WTC11 (cell line): ENCODE measurements at regions not wholly inside any gene's neighbourhood (a gene's known extent, or its start where the extent isn't known, plus 50 kb on each side); places are given as distances from the start of the nearest gene placed in this dataset.

Experiments used
- CREM ChIP-seq: sonication (generic); formaldehyde crosslinking; IDR thresholded peaks from 2 replicates; pipeline ENCODE4 v1.8.1; 2022; ENCODE audit warnings: mild to moderate bottlenecking, missing genetic modification reagents, moderate library complexity
- JUN ChIP-seq: sonication (generic); formaldehyde crosslinking; IDR thresholded peaks from 2 replicates; pipeline ENCODE4 v1.8.0; 2023; ENCODE audit warnings: mild to moderate bottlenecking, missing genetic modification reagents
- MAX ChIP-seq: sonication (generic); formaldehyde crosslinking; IDR thresholded peaks from 2 replicates; pipeline ENCODE4 v1.8.0; 2022; ENCODE audit warnings: mild to moderate bottlenecking, missing genetic modification reagents
- NR3C1 ChIP-seq: sonication (generic); formaldehyde crosslinking; conservative IDR thresholded peaks from 2 replicates; pipeline ENCODE4 v1.8.1; 2023; ENCODE audit warnings: low read depth, mild to moderate bottlenecking, missing genetic modification reagents
- SP1 ChIP-seq: sonication (generic); formaldehyde crosslinking; conservative IDR thresholded peaks from 2 replicates; pipeline ENCODE4 v1.8.1; 2022; ENCODE audit warnings: missing genetic modification reagents
- TEAD4 ChIP-seq: sonication (generic); formaldehyde crosslinking; IDR thresholded peaks from 2 replicates; pipeline ENCODE4 v1.8.0; 2022; ENCODE audit warnings: mild to moderate bottlenecking, missing genetic modification reagents
- USF2 ChIP-seq: sonication (generic); formaldehyde crosslinking; IDR thresholded peaks from 2 replicates; pipeline ENCODE4 v1.8.1; 2023; ENCODE audit warnings: mild to moderate bottlenecking, missing genetic modification reagents, moderate library complexity
- TF ChIP-seq, protein P1 (sequence below): fragments of 200-600 bp; IDR thresholded peaks from 2 replicates; pipeline ENCODE4 v1.8.0; 2022; ENCODE audit warnings: antibody characterized with exemption
- TF ChIP-seq, protein P2 (sequence below): sonication (generic); formaldehyde crosslinking; IDR thresholded peaks from 2 replicates; pipeline ENCODE4 v1.8.0; 2022; ENCODE audit warnings: missing genetic modification reagents

DNA sequence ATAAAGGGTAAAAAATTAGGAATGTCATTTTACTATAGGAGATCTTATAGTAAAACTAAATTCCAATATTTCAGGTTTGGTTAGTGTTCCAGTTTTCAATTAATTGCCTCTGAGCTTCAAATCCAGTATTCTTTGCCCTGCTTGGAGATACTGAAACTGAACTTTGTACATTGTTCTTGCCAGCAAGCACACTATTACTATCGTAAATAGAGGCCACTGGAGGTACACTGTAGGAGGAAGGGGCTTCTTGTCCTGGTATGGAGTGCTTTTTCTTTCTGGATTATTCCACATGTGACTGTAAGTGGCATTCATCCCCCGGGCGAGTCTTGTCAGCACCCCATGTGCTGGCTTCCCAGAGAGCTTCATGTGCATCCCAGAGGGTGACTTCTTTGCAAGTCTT is 234.7 kb upstream of the PTPRZ1 start:
- TF ChIP-seq MAX (CRISPR knock-in tag), result no peak
- TF ChIP-seq, protein P1, sequence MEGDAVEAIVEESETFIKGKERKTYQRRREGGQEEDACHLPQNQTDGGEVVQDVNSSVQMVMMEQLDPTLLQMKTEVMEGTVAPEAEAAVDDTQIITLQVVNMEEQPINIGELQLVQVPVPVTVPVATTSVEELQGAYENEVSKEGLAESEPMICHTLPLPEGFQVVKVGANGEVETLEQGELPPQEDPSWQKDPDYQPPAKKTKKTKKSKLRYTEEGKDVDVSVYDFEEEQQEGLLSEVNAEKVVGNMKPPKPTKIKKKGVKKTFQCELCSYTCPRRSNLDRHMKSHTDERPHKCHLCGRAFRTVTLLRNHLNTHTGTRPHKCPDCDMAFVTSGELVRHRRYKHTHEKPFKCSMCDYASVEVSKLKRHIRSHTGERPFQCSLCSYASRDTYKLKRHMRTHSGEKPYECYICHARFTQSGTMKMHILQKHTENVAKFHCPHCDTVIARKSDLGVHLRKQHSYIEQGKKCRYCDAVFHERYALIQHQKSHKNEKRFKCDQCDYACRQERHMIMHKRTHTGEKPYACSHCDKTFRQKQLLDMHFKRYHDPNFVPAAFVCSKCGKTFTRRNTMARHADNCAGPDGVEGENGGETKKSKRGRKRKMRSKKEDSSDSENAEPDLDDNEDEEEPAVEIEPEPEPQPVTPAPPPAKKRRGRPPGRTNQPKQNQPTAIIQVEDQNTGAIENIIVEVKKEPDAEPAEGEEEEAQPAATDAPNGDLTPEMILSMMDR, result no peak
- no peak for TF ChIP-seq CREM (CRISPR knock-in tag)
- TF ChIP-seq JUN (CRISPR knock-in tag), result no peak
- no peak for TF ChIP-seq NR3C1 (CRISPR knock-in tag)
- TF ChIP-seq TEAD4 (CRISPR knock-in tag), result no peak
- TF ChIP-seq, protein P2, sequence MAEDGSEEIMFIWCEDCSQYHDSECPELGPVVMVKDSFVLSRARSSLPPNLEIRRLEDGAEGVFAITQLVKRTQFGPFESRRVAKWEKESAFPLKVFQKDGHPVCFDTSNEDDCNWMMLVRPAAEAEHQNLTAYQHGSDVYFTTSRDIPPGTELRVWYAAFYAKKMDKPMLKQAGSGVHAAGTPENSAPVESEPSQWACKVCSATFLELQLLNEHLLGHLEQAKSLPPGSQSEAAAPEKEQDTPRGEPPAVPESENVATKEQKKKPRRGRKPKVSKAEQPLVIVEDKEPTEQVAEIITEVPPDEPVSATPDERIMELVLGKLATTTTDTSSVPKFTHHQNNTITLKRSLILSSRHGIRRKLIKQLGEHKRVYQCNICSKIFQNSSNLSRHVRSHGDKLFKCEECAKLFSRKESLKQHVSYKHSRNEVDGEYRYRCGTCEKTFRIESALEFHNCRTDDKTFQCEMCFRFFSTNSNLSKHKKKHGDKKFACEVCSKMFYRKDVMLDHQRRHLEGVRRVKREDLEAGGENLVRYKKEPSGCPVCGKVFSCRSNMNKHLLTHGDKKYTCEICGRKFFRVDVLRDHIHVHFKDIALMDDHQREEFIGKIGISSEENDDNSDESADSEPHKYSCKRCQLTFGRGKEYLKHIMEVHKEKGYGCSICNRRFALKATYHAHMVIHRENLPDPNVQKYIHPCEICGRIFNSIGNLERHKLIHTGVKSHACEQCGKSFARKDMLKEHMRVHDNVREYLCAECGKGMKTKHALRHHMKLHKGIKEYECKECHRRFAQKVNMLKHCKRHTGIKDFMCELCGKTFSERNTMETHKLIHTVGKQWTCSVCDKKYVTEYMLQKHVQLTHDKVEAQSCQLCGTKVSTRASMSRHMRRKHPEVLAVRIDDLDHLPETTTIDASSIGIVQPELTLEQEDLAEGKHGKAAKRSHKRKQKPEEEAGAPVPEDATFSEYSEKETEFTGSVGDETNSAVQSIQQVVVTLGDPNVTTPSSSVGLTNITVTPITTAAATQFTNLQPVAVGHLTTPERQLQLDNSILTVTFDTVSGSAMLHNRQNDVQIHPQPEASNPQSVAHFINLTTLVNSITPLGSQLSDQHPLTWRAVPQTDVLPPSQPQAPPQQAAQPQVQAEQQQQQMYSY (CRISPR knock-in tag), result no peak
- no peak for TF ChIP-seq SP1 (CRISPR knock-in tag)
- no peak for TF ChIP-seq USF2
